Peyer's patch (tissue), 4 donors: ENCODE measurements at regions not wholly inside any gene's neighbourhood (a gene's known extent, or its start where the extent isn't known, plus 50 kb on each side); places are given as distances from the start of the nearest gene placed in this dataset.

Experiments
- POLR2A ChIP-seq, 2 donors: fragments of 450-650 bp; IDR thresholded peaks; one replicate each; pipeline ENCODE4 v1.5.1; 2017; ENCODE audit warnings: antibody characterized with exemption in 2 of 2, mild to moderate bottlenecking in 2 of 2, moderate library complexity in 2 of 2
- TF ChIP-seq, protein P1 (sequence below), 6 experiments: fragments of 450-650 bp in 4 of 6; fragments of 200-600 bp in 2 of 6; sonication (generic) in 1 of 6; IDR thresholded peaks; one replicate each; pipeline ENCODE4 v1.5.1; 2017 to 2019; ENCODE audit warnings: antibody characterized with exemption in 6 of 6, mild to moderate bottlenecking in 3 of 6, moderate library complexity in 1 of 6

DNA sequence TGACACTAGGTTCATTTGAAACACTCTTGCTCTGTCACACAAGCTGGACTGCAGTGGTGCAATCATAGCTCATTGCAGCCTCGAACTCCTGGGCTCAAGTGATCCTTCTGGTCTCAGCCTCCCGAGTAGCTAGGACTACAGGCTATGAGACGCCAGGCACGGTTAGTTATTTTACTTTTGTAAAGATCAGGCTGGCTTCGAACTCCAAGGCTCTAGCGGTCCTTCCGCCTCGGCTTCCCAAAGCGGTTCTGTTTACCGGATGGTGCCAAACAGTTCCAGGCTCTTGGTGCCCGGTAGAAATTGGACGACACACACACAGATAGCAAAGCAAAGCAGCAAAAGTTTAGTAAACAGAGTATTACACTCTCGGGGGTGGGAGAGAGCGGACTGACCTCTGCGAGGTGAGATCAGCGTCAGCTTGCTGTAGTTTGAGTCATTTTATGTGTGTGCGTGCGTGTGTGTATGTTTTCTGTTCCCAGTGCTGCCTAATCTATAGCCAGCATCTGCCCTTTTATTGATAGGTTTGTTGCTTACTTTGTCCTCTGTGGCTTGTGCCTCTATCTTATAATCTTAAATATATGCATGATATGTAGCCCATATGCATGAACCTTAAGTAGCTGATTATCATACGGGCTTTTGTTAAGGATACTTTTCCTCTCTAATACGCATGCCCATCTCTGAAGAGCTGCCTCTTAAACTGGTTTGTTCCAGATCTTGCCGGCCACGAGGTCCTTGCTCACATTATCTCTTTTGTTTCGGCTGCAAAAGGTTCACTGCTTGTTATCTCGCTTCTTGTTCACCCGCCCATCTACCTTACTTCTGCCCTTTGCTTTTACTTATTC lies 75.2 kb downstream of the OR2B2 start:
- TF ChIP-seq, protein P1, sequence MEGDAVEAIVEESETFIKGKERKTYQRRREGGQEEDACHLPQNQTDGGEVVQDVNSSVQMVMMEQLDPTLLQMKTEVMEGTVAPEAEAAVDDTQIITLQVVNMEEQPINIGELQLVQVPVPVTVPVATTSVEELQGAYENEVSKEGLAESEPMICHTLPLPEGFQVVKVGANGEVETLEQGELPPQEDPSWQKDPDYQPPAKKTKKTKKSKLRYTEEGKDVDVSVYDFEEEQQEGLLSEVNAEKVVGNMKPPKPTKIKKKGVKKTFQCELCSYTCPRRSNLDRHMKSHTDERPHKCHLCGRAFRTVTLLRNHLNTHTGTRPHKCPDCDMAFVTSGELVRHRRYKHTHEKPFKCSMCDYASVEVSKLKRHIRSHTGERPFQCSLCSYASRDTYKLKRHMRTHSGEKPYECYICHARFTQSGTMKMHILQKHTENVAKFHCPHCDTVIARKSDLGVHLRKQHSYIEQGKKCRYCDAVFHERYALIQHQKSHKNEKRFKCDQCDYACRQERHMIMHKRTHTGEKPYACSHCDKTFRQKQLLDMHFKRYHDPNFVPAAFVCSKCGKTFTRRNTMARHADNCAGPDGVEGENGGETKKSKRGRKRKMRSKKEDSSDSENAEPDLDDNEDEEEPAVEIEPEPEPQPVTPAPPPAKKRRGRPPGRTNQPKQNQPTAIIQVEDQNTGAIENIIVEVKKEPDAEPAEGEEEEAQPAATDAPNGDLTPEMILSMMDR (IDR thresholded peaks at IDR 0.05), result no peak
- TF ChIP-seq POLR2A (IDR thresholded peaks at IDR 0.05), result peak; percentile 17 to 25
